Endothelial cell of umbilical vein (primary cell): ENCODE measurements at regions not wholly inside any gene's neighbourhood (a gene's known extent, or its start where the extent isn't known, plus 50 kb on each side); places are given as distances from the start of the nearest gene placed in this dataset.

Source experiments
- BruUV-seq: library from RNA; stranded (reverse); fragments of 400-500 nt; replicated peaks from 2 replicates; lab custom pipeline; 2021; lab: Mats Ljungman, UMichigan
- CTCF ChIA-PET: fragments of 300-600, 350-600 bp; sonication (Branson Sonifier 250); formaldehyde crosslinking; loops from one replicate; lab custom pipeline; 2021; ENCODE audit warnings: antibody characterized with exemption, inconsistent platforms; lab: Charles Lee
- POLR2A ChIA-PET: fragments of 300-600, 350-600 bp; sonication (Branson Sonifier 250); formaldehyde crosslinking; loops from one replicate; lab custom pipeline; 2021; ENCODE audit warnings: antibody characterized with exemption, inconsistent platforms; lab: Charles Lee
- DNase-seq: peaks from one replicate; pipeline ENCODE4 v3.0.0-alpha.2; 2011; ENCODE audit warnings: low read depth, low spot score
- FAIRE-seq: peaks from 2 replicates; lab custom pipeline; 2011; peaks lifted over from hg19 to GRCh38; lab: Jason Lieb, UNC
- H2AFZ ChIP-seq: 2 replicates; pipeline ENCODE4 v1.6.0; 2012; ENCODE audit warnings: low read depth, low read length, control low read depth, inconsistent platforms
- H3K27ac ChIP-seq: 2 replicates; pipeline ENCODE4 v1.5.1; 2011; ENCODE audit warnings: low read depth, mild to moderate bottlenecking, control low read depth, low read length, moderate library complexity; ENCODE audit not compliant: insufficient read depth
- H3K27me3 ChIP-seq, 2 experiments: 2 replicates each; pipeline versions ENCODE4 v1.6.0 to v1.6.1; 2011; ENCODE audit warnings: low read length in 2 of 2, mixed read lengths in 1 of 2; ENCODE audit not compliant: control insufficient read depth in 2 of 2, insufficient read depth in 2 of 2
- H3K36me3 ChIP-seq, 2 experiments: 2 replicates in 1 of 2; 3 replicates in 1 of 2; pipeline ENCODE4 v1.5.1; 2011; ENCODE audit warnings: low read length in 2 of 2, mild to moderate bottlenecking in 1 of 2, moderate library complexity in 1 of 2; ENCODE audit not compliant: control insufficient read depth in 2 of 2, insufficient read depth in 2 of 2; ENCODE audit errors: extremely low read depth in 1 of 2
- H3K4me1 ChIP-seq: 3 replicates; pipeline ENCODE4 v1.5.1; 2011; ENCODE audit warnings: mild to moderate bottlenecking, low read length; ENCODE audit not compliant: control insufficient read depth, insufficient read depth; ENCODE audit errors: extremely low read depth
- H3K4me2 ChIP-seq: 2 replicates; pipeline ENCODE4 v1.6.1; 2011; ENCODE audit warnings: low read length, control low read depth, mixed read lengths; ENCODE audit not compliant: insufficient read depth
- H3K4me3 ChIP-seq, 3 experiments: fragments of 200-600 bp in 1 of 3; sonication (generic), shearing (Covaris generic) in 1 of 3; replicated peaks in 1 of 3; 2 replicates each; pipeline ENCODE4 v1.5.1; 2011 to 2016; ENCODE audit warnings: control low read depth in 3 of 3, low read length in 3 of 3, mild to moderate bottlenecking in 2 of 3, inconsistent platforms in 1 of 3, low read depth in 1 of 3, moderate library complexity in 1 of 3; ENCODE audit not compliant: insufficient read depth in 1 of 3
- H3K79me2 ChIP-seq: 2 replicates; pipeline ENCODE4 v1.6.0; 2012; ENCODE audit warnings: low read length, inconsistent platforms; ENCODE audit not compliant: control insufficient read depth, insufficient read depth
- H3K9ac ChIP-seq: replicated peaks from 2 replicates; pipeline ENCODE3; 2011; ENCODE audit warnings: low read length, control low read depth; ENCODE audit not compliant: insufficient read depth; ENCODE audit errors: extremely low read depth
- H3K9me1 ChIP-seq: replicated peaks from 3 replicates; pipeline ENCODE4 v1.6.0; 2011; ENCODE audit warnings: mild to moderate bottlenecking, low read length; ENCODE audit not compliant: control insufficient read depth, insufficient read depth; ENCODE audit errors: extremely low read depth
- H3K9me3 ChIP-seq: replicated peaks from 2 replicates; pipeline ENCODE4 v1.5.1; 2012; ENCODE audit warnings: low read length, inconsistent platforms; ENCODE audit not compliant: control insufficient read depth, insufficient read depth
- H4K20me1 ChIP-seq: replicated peaks from 2 replicates; pipeline ENCODE3; 2011; ENCODE audit warnings: mild to moderate bottlenecking, low read length; ENCODE audit not compliant: control insufficient read depth, insufficient read depth; ENCODE audit errors: extremely low read depth
- EZH2 ChIP-seq: IDR thresholded peaks from 2 replicates; pipeline ENCODE4 v1.6.1; 2012; ENCODE audit warnings: borderline replicate concordance, low read depth, mild to moderate bottlenecking, moderate library complexity, low read length, inconsistent platforms; ENCODE audit not compliant: severe bottlenecking
- FOS ChIP-seq: IDR thresholded peaks from 2 replicates; pipeline ENCODE4 v1.6.1; 2011; ENCODE audit warnings: mild to moderate bottlenecking, low read length, moderate library complexity, borderline replicate concordance; ENCODE audit not compliant: insufficient read depth
- GATA2 ChIP-seq: IDR thresholded peaks from 2 replicates; pipeline ENCODE4 v1.7.0; 2011; ENCODE audit warnings: low read depth, mild to moderate bottlenecking, moderate library complexity, mixed read lengths, low read length; ENCODE audit not compliant: insufficient read length, insufficient read depth
- JUN ChIP-seq: IDR thresholded peaks from 2 replicates; pipeline ENCODE4 v1.6.1; 2011; ENCODE audit warnings: borderline replicate concordance, low read depth; ENCODE audit not compliant: insufficient read length, insufficient read depth
- MAX ChIP-seq: IDR thresholded peaks from 2 replicates; pipeline ENCODE4 v1.6.1; 2011; ENCODE audit not compliant: insufficient read depth, insufficient read length
- POLR2A ChIP-seq: IDR thresholded peaks from 2 replicates; pipeline ENCODE4 v1.6.1; 2012; ENCODE audit warnings: low read depth, mild to moderate bottlenecking, control low read depth, low read length
- POLR2AphosphoS5 ChIP-seq: IDR thresholded peaks from 2 replicates; pipeline ENCODE4 v1.6.1; 2012; ENCODE audit warnings: low read depth, mild to moderate bottlenecking, control low read depth, low read length, moderate library complexity; ENCODE audit not compliant: insufficient read depth
- dilution Hi-C: fragments of 300-500 bp; cut with MboI; formaldehyde crosslinking; loops from one replicate; pipeline ENCODE4 v1.15.0; 2019; ENCODE audit warnings: low sequenced_read_pairs; ENCODE audit not compliant: extremely low pct_ligation_motif_present
- intact Hi-C: fragments of 100-400 bp; cut with micrococcal nuclease; formaldehyde crosslinking; loops from one replicate; pipeline ENCODE4 v1.10.0; 2022
- TF ChIP-seq, protein P1 (sequence below), 2 donors: IDR thresholded peaks; 1 replicate in 1 of 2; 2 replicates in 1 of 2; pipeline ENCODE4 v1.5.1; 2011; ENCODE audit warnings: low read length in 2 of 2, mild to moderate bottlenecking in 2 of 2, moderate library complexity in 2 of 2, control low read depth in 1 of 2, inconsistent platforms in 1 of 2, low read depth in 1 of 2; ENCODE audit not compliant: insufficient read depth in 1 of 2; ENCODE audit errors: extremely low read depth in 1 of 2

DNA sequence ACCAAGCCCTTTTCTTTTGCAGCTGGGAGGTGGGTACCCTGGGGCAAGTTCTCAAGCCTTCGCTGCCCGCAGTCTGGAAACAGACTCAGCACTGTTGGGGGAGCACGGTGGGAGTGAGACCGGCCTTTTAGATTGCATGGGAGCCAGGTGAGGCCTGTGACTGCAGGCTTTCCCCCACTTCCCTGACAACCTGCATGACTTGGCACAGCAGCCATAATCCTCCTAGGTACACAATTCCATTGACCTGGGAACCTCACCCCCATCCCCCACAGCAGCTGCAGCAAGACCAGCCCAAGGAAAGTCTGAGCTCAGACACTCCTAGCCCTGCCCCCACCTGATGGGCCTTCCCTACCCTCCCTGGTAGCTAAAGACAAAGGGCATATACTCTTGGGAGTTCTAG, 52.2 kb upstream of the CCDC80 start:
- FAIRE-seq (no peak), DNase-seq (no peak)

More for the DNA sequence above, 52.2 kb upstream of the CCDC80 start:
- CTCF ChIA-PET, result no interaction called here
- Histone ChIP-seq H2AFZ (no peak overlapping the region), H3K4me1 (no peaks in the 10 kb centered on the region), H3K79me2 (no peaks in the 10 kb centered on the region), H3K27me3 (no peaks in the 10 kb centered on the region), H3K9ac (no peak overlapping the region), H4K20me1 (no peaks in the 10 kb centered on the region), H3K4me3 (no peak overlapping the region), H3K27ac (no peak overlapping the region), H3K9me3 (no peaks in the 10 kb centered on the region), H3K36me3 (no peaks in the 10 kb centered on the region), H3K9me1 (no peaks in the 10 kb centered on the region), H3K4me2 (no peak overlapping the region)
- no peak for TF ChIP-seq POLR2AphosphoS5
- TF ChIP-seq, protein P1, sequence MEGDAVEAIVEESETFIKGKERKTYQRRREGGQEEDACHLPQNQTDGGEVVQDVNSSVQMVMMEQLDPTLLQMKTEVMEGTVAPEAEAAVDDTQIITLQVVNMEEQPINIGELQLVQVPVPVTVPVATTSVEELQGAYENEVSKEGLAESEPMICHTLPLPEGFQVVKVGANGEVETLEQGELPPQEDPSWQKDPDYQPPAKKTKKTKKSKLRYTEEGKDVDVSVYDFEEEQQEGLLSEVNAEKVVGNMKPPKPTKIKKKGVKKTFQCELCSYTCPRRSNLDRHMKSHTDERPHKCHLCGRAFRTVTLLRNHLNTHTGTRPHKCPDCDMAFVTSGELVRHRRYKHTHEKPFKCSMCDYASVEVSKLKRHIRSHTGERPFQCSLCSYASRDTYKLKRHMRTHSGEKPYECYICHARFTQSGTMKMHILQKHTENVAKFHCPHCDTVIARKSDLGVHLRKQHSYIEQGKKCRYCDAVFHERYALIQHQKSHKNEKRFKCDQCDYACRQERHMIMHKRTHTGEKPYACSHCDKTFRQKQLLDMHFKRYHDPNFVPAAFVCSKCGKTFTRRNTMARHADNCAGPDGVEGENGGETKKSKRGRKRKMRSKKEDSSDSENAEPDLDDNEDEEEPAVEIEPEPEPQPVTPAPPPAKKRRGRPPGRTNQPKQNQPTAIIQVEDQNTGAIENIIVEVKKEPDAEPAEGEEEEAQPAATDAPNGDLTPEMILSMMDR (IDR thresholded peaks at IDR 0.05; ENCODE audit: extremely low read depth in 1 of 2, insufficient read depth in 1 of 2, low read depth in 1 of 2, low read length in 2 of 2), result no peak
- no peak for TF ChIP-seq MAX
- no peak for TF ChIP-seq POLR2A
- no peak for TF ChIP-seq JUN
- no peak for TF ChIP-seq FOS
- no peak for TF ChIP-seq GATA2
- no peak for TF ChIP-seq EZH2
- dilution Hi-C loops (no loop called here), intact Hi-C loops (no loop called here)
- POLR2A ChIA-PET, result no interaction called here
- BruUV-seq, result no TSS peak
